ENCODE measurements at regions not wholly inside any gene's neighbourhood (a gene's known extent, or its start where the extent isn't known, plus 50 kb on each side); places are given as distances from the start of the nearest gene placed in this dataset.

GRCh38 chr16:24488045-24488444 lies 51.3 kb upstream of the RBBP6 start:
- Histone ChIP-seq H3K79me2 (replicated peaks; ENCODE audit: insufficient read depth) (no peaks in the 10 kb centered on the region), H3K27me3 (ENCODE audit: insufficient read depth) (peaks cover 18% of the 10 kb centered on the region), H3K36me3 (ENCODE audit: insufficient read depth) (no peaks in the 10 kb centered on the region), H3K4me3 (no peak overlapping the region), H3K4me2 (no peak overlapping the region), H4K20me1 (replicated peaks; ENCODE audit: insufficient read depth) (0 out of 2 replicates have a peak, but pooled peaks cover 3% of the 10 kb centered on the region), H2AFZ (no peak overlapping the region), H3K9me2 (ENCODE audit: insufficient read depth) (no peaks in the 10 kb centered on the region), H3K4me1 (ENCODE audit: insufficient read depth) (no peaks in the 10 kb centered on the region), H3F3A (replicated peaks; ENCODE audit: low read depth) (no peaks in the 10 kb centered on the region), H3K27ac (ENCODE audit: low read depth) (no peak overlapping the region)
- Mint-ChIP-seq H3K4me1 (peaks cover 7% of the 10 kb centered on the region), H3K27me3 (ENCODE audit: insufficient read depth, low read depth, poor library complexity) (peaks cover 17% of the 10 kb centered on the region), H3K4me3 (no peak overlapping the region), H3K27ac (no peak overlapping the region), H3K36me3 (ENCODE audit: low read depth) (peaks cover 10% of the 10 kb centered on the region; the same call in 1 of the 3 replicates), H3K9me3 (peaks cover 26% of the 10 kb centered on the region)
- TF ChIP-seq, protein P1, sequence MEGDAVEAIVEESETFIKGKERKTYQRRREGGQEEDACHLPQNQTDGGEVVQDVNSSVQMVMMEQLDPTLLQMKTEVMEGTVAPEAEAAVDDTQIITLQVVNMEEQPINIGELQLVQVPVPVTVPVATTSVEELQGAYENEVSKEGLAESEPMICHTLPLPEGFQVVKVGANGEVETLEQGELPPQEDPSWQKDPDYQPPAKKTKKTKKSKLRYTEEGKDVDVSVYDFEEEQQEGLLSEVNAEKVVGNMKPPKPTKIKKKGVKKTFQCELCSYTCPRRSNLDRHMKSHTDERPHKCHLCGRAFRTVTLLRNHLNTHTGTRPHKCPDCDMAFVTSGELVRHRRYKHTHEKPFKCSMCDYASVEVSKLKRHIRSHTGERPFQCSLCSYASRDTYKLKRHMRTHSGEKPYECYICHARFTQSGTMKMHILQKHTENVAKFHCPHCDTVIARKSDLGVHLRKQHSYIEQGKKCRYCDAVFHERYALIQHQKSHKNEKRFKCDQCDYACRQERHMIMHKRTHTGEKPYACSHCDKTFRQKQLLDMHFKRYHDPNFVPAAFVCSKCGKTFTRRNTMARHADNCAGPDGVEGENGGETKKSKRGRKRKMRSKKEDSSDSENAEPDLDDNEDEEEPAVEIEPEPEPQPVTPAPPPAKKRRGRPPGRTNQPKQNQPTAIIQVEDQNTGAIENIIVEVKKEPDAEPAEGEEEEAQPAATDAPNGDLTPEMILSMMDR (conservative IDR thresholded peaks at IDR 0.05; ENCODE audit: low read depth in 2 of 2): no peak
- TF ChIP-seq JUNB (IDR thresholded peaks at IDR 0.05; ENCODE audit: unreplicated experiment): no peak
- no peak for DNase-seq (ENCODE audit: low spot score)
- no peak for ATAC-seq
